T-cell (primary cell): ENCODE measurements at regions not wholly inside any gene's neighbourhood (a gene's known extent, or its start where the extent isn't known, plus 50 kb on each side); places are given as distances from the start of the nearest gene placed in this dataset.
"Not testable (repeated sequence)": the region's sequence is repeated elsewhere in the genome, so short reads cannot be mapped to it uniquely, and the experiment has no call there.

Source experiments
- ATAC-seq, 4 experiments: fragments of 200-7000 bp in 3 of 4; fragments of 150-1000 bp in 1 of 4; cut with Tn5 transposase; replicated peaks in 1 of 4; 1 replicate in 3 of 4; 2 replicates in 1 of 4; pipeline ENCODE4 v1.10.0; 2021; ENCODE audit warnings: moderate library complexity in 3 of 4, mild to moderate bottlenecking in 2 of 4, moderate number of reproducible peaks in 1 of 4
- CTCF ChIA-PET, 2 donors: fragments of 300-600 bp; sonication (Branson Sonifier 250); formaldehyde crosslinking; loops; one replicate each; lab custom pipeline; 2022; ENCODE audit warnings: antibody characterized with exemption in 2 of 2; lab: Charles Lee
- POLR2A ChIA-PET, 2 donors: fragments of 300-600 bp; sonication (Branson Sonifier 250); formaldehyde crosslinking; loops; one replicate each; lab custom pipeline; 2022; ENCODE audit warnings: antibody characterized with exemption in 2 of 2; lab: Charles Lee
- DNase-seq, 35 experiments: peaks; one replicate each; pipeline versions ENCODE4 v3.0.0 to v3.0.0-alpha.2; 2013 to 2023
- H3K27ac ChIP-seq: one replicate; pipeline ENCODE4 v1.5.1; 2013; ENCODE audit warnings: low read length
- H3K27me3 ChIP-seq, 2 experiments: replicated peaks in 1 of 2; 1 replicate in 1 of 2; 2 replicates in 1 of 2; pipeline versions ENCODE4 v1.6.1 to v1.7.0; 2013; ENCODE audit warnings: low read length in 1 of 2, mixed read lengths in 1 of 2; ENCODE audit not compliant: control insufficient read depth in 2 of 2, insufficient read depth in 2 of 2; ENCODE audit errors: extremely low read depth in 1 of 2
- H3K36me3 ChIP-seq, 2 donors: 1 replicate in 1 of 2; 2 replicates in 1 of 2; pipeline versions ENCODE4 v1.6.1 to v1.7.0; 2013; ENCODE audit warnings: low read length in 1 of 2; ENCODE audit not compliant: control insufficient read depth in 2 of 2, insufficient read depth in 1 of 2; ENCODE audit errors: extremely low read depth in 1 of 2
- H3K4me1 ChIP-seq, 2 experiments: 1 replicate in 1 of 2; 2 replicates in 1 of 2; pipeline versions ENCODE4 v1.6.1 to v1.7.0; 2013; ENCODE audit warnings: low read length in 2 of 2, mixed read lengths in 1 of 2; ENCODE audit not compliant: insufficient read depth in 2 of 2, control insufficient read depth in 1 of 2; ENCODE audit errors: extremely low read depth in 1 of 2
- H3K4me3 ChIP-seq, 2 donors: 1 replicate in 1 of 2; 2 replicates in 1 of 2; pipeline versions ENCODE4 v1.5.1 to v1.7.0; 2013; ENCODE audit warnings: mild to moderate bottlenecking in 2 of 2, low read length in 1 of 2, moderate library complexity in 1 of 2; ENCODE audit not compliant: control insufficient read depth in 1 of 2; ENCODE audit errors: extremely low read depth in 1 of 2
- H3K9me3 ChIP-seq: 2 replicates; pipeline ENCODE4 v1.7.0; 2013
- H3K27ac Mint-ChIP-seq, 2 donors: one replicate each; pipeline ENCODE4 v1.8.0; 2020 to 2021; ENCODE audit warnings: mild to moderate bottlenecking in 2 of 2, mixed read lengths in 2 of 2
- H3K27me3 Mint-ChIP-seq, 2 donors: one replicate each; pipeline ENCODE4 v1.8.0; 2021 to 2022; ENCODE audit warnings: mixed read lengths in 2 of 2
- H3K36me3 Mint-ChIP-seq: one replicate; pipeline ENCODE4 v1.8.0; 2021; ENCODE audit warnings: mixed read lengths
- H3K4me1 Mint-ChIP-seq, 3 donors: one replicate each; pipeline ENCODE4 v1.8.0; 2020 to 2022; ENCODE audit warnings: mixed read lengths in 3 of 3, mild to moderate bottlenecking in 1 of 3
- H3K4me3 Mint-ChIP-seq, 3 donors: one replicate each; pipeline ENCODE4 v1.8.0; 2020 to 2022; ENCODE audit warnings: mild to moderate bottlenecking in 3 of 3, mixed read lengths in 3 of 3, moderate library complexity in 3 of 3
- H3K9me3 Mint-ChIP-seq, 3 donors: one replicate each; pipeline ENCODE4 v1.8.0; 2020 to 2022; ENCODE audit warnings: mixed read lengths in 3 of 3
- WGBS: methylation state at CpG from one replicate; pipeline ENCODE4 v1.1.5; 2013; ENCODE audit warnings: missing lambda C conversion rate; ENCODE audit not compliant: insufficient coverage; 5-methylcytosine and 5-hydroxymethylcytosine counted together

DNA sequence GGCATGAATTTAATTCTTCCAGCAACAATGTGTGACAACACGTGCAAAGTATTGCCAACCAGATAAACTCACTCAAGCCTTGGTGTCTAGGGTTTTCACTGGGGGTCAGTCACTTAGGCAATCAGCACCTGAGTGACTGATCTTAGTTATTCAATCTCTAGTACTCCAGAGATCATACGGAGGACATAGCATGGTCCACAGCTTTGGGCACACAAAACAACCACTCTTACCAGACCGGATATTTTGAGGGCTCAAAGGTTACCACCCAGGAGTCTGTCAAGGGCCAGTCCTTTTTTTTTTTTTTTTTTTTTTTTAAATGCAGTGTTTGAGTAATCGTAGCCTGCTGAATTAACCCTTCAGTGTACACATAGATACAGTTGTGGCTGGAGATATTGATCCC is 699.2 kb downstream of the PRIM2 start:
- H3K36me3 ChIP-seq, CTCF ChIA-PET, H3K9me3 Mint-ChIP-seq, POLR2A ChIA-PET, DNase-seq, ATAC-seq, H3K27ac ChIP-seq, H3K9me3 ChIP-seq, H3K27ac Mint-ChIP-seq, H3K4me1 Mint-ChIP-seq, H3K4me3 Mint-ChIP-seq, H3K27me3 ChIP-seq, H3K4me3 ChIP-seq, H3K36me3 Mint-ChIP-seq, H3K27me3 Mint-ChIP-seq, H3K4me1 ChIP-seq: not testable (repeated sequence)
- no CpG with 5 or more reads among the region's 4 CpGs for WGBS

DNA sequence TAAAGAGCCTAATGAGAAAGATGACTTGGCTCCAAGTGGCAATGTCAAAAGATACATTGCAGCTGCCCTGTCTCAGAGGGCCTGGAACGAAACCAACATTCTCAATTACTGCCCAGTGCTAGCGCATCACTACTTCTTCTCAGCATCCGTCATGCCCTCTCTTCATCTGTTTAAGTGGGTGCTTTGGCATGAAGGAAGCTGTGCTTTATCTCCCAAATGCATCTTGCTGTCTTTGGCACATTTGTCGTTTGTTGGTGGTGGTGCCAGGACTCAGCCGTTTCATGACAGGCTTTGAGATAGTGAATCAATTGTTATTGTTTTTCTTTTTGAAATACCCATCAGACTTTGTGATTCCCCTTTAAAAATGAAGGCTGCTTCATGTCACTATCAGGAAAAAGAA is 710.8 kb downstream of the PRIM2 start:
- H3K27ac ChIP-seq, DNase-seq, H3K27me3 ChIP-seq, H3K4me1 Mint-ChIP-seq, H3K36me3 Mint-ChIP-seq, CTCF ChIA-PET, H3K9me3 Mint-ChIP-seq, POLR2A ChIA-PET, H3K27me3 Mint-ChIP-seq, H3K27ac Mint-ChIP-seq, H3K4me1 ChIP-seq, H3K4me3 Mint-ChIP-seq, H3K4me3 ChIP-seq, ATAC-seq, H3K36me3 ChIP-seq, H3K9me3 ChIP-seq: not testable (repeated sequence)
- 80% methylated on average over 1 of the region's 5 CpGs for WGBS

- H3K4me1 ChIP-seq, H3K36me3 ChIP-seq, H3K4me3 ChIP-seq, H3K36me3 Mint-ChIP-seq, H3K9me3 Mint-ChIP-seq, DNase-seq, ATAC-seq, H3K27ac ChIP-seq, H3K27me3 Mint-ChIP-seq, CTCF ChIA-PET, H3K4me1 Mint-ChIP-seq, POLR2A ChIA-PET, H3K9me3 ChIP-seq, H3K4me3 Mint-ChIP-seq, H3K27ac Mint-ChIP-seq, H3K27me3 ChIP-seq: not testable (repeated sequence)
- 91% methylated on average over 4 of the region's 11 CpGs for WGBS
Observed at GRCh38 chr6:58038213-58038612, 720.8 kb downstream of the PRIM2 start.

DNA sequence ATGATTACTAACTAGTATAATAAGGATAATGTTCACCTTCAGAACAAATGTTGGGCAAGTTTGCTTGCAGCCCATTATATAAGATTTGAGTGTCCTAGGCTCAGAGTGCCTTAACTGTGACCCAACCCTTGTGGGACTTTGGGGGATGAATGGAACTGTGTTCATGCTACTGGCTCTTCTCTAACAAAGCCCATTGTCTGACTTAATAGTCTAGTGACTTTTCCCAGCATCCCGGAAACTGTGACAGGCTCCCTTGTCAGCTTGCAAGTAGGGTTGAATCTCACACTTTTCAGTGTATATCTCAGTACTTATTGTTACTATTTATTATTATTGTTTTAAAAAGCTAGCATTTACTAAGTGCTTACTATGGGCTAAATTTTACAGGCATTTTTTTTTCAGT is 729.2 kb downstream of the PRIM2 start:
- POLR2A ChIA-PET, ATAC-seq, H3K27ac Mint-ChIP-seq, H3K36me3 ChIP-seq, H3K4me1 Mint-ChIP-seq, H3K27me3 Mint-ChIP-seq, H3K27me3 ChIP-seq, H3K4me3 ChIP-seq, H3K9me3 ChIP-seq, H3K4me1 ChIP-seq, DNase-seq, CTCF ChIA-PET, H3K27ac ChIP-seq, H3K36me3 Mint-ChIP-seq, H3K4me3 Mint-ChIP-seq, H3K9me3 Mint-ChIP-seq: not testable (repeated sequence)
- no CpG with 5 or more reads among the region's 1 CpG for WGBS

DNA sequence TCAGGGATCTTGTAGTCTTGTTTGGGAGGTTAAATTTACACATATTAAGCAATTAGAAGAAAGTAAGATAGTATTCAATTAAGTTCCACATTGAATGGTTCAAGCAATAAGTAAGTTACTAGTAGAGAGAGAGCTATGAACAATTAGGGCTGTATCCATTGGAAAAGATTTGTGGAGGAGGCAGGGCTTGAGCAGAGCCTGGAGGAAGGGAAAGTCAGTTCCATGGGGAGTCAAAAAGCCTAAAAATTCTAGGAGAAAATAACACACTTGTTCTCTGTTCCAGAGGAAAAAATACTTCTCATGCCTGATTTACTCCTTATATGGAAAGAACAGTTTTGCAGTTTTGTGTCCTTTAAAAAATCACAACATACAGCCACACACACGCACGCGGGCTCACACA is 730.0 kb downstream of the PRIM2 start:
- ATAC-seq, H3K27me3 ChIP-seq, H3K27ac Mint-ChIP-seq, H3K4me3 Mint-ChIP-seq, H3K27me3 Mint-ChIP-seq, H3K9me3 Mint-ChIP-seq, DNase-seq, CTCF ChIA-PET, H3K4me1 ChIP-seq, H3K36me3 Mint-ChIP-seq, POLR2A ChIA-PET, H3K4me3 ChIP-seq, H3K36me3 ChIP-seq, H3K9me3 ChIP-seq, H3K27ac ChIP-seq, H3K4me1 Mint-ChIP-seq: not testable (repeated sequence)
- WGBS = no CpG with 5 or more reads among the region's 3 CpGs

GRCh38 chr6:58047865-58048264 is 730.4 kb downstream of the PRIM2 start:
- POLR2A ChIA-PET, H3K27ac ChIP-seq, H3K27me3 Mint-ChIP-seq, H3K9me3 ChIP-seq, H3K27me3 ChIP-seq, H3K27ac Mint-ChIP-seq, H3K36me3 Mint-ChIP-seq, DNase-seq, H3K36me3 ChIP-seq, ATAC-seq, H3K4me3 Mint-ChIP-seq, H3K4me1 Mint-ChIP-seq, H3K4me1 ChIP-seq, H3K4me3 ChIP-seq, CTCF ChIA-PET: not testable (repeated sequence)
- H3K9me3 Mint-ChIP-seq = peaks cover 0 to 10% (median 5%) of the 10 kb centered on the region in 3 donors
- WGBS = no CpG with 5 or more reads among the region's 2 CpGs

- WGBS = no CpG with 5 or more reads among the region's 6 CpGs
- H3K4me1 Mint-ChIP-seq = not testable (repeated sequence)
Observed at GRCh38 chr6:58055465-58056176, 738.2 kb downstream of the PRIM2 start.

More at GRCh38 chr6:58055465-58056176, 738.2 kb downstream of the PRIM2 start:
- H3K4me1 ChIP-seq, H3K27ac ChIP-seq, H3K27me3 ChIP-seq, H3K27ac Mint-ChIP-seq, H3K27me3 Mint-ChIP-seq, H3K4me3 Mint-ChIP-seq, H3K4me3 ChIP-seq, DNase-seq, ATAC-seq, H3K36me3 Mint-ChIP-seq, H3K9me3 ChIP-seq, H3K36me3 ChIP-seq, POLR2A ChIA-PET, CTCF ChIA-PET: not testable (repeated sequence)
- H3K9me3 Mint-ChIP-seq = peaks cover 0 to 10% (median 5%) of the 10 kb centered on the region in 3 donors
